Ascending aorta (tissue), 2 donors: ENCODE measurements at regions not wholly inside any gene's neighbourhood (a gene's known extent, or its start where the extent isn't known, plus 50 kb on each side); places are given as distances from the start of the nearest gene placed in this dataset.

Source experiments
- DNase-seq, 2 donors: peaks; one replicate each; pipeline ENCODE4 v3.0.0-alpha.2; 2019; ENCODE audit warnings: low spot score in 2 of 2
- H3K27ac ChIP-seq, 2 donors: fragments of 200-600 bp; sonication (generic); one replicate each; pipeline ENCODE4 v1.5.1; 2016 to 2017; ENCODE audit warnings: mild to moderate bottlenecking in 1 of 2
- H3K27me3 ChIP-seq: fragments of 200-600 bp; sonication (generic); one replicate; pipeline ENCODE4 v1.5.1; 2017
- H3K36me3 ChIP-seq, 2 donors: fragments of 200-600 bp; sonication (generic); one replicate each; pipeline ENCODE4 v1.5.1; 2016
- H3K4me1 ChIP-seq, 2 donors: fragments of 200-600 bp; sonication (generic); one replicate each; pipeline ENCODE4 v1.5.1; 2016 to 2017; ENCODE audit warnings: mild to moderate bottlenecking in 1 of 2
- H3K4me3 ChIP-seq, 2 donors: fragments of 200-600 bp; sonication (generic); one replicate each; pipeline ENCODE4 v1.5.1; 2016 to 2017; ENCODE audit warnings: mild to moderate bottlenecking in 1 of 2
- H3K9me3 ChIP-seq, 2 donors: fragments of 200-600 bp; sonication (generic); one replicate each; pipeline ENCODE4 v1.5.1; 2016
- CTCF ChIP-seq, 3 experiments: fragments of 200-600 bp in 2 of 3; fragments of 450-650 bp in 1 of 3; sonication (generic) in 2 of 3; IDR thresholded peaks; one replicate each; pipeline ENCODE4 v1.5.1; 2016 to 2019; ENCODE audit warnings: antibody characterized with exemption in 3 of 3, mild to moderate bottlenecking in 1 of 3, moderate library complexity in 1 of 3
- intact Hi-C: fragments of 100-400 bp; cut with DNase I; formaldehyde crosslinking; loops from one replicate; pipeline ENCODE4 v1.15.1; 2023

- Histone ChIP-seq H3K36me3 (no peaks in the 10 kb centered on the region), H3K27me3 (no peaks in the 10 kb centered on the region), H3K4me1 (no peaks in the 10 kb centered on the region), H3K27ac (no peak overlapping the region), H3K9me3 (no peaks in the 10 kb centered on the region), H3K4me3 (no peak overlapping the region)
- no peak for DNase-seq
- intact Hi-C loops: no loop called here
- no peak for TF ChIP-seq CTCF (IDR thresholded peaks at IDR 0.05)
Measured at GRCh38 chr18:71554686-71555085, 989.5 kb downstream of the CBLN2 start.

- no peaks in the 10 kb centered on the region for H3K27me3 ChIP-seq
- H3K4me3 ChIP-seq: no peak overlapping the region
- intact Hi-C loops: no loop called here
- no peak for DNase-seq
- no peaks in the 10 kb centered on the region for H3K36me3 ChIP-seq
- TF ChIP-seq CTCF (IDR thresholded peaks at IDR 0.05): no peak
- no peaks in the 10 kb centered on the region for H3K9me3 ChIP-seq
- H3K27ac ChIP-seq: no peak overlapping the region
- H3K4me1 ChIP-seq: no peaks in the 10 kb centered on the region
Measured at GRCh38 chr18:71541643-71542042, 1002.5 kb downstream of the CBLN2 start.

GRCh38 chr18:71529703-71530303, 1014.3 kb downstream of the CBLN2 start:
- Histone ChIP-seq H3K9me3 (no peaks in the 10 kb centered on the region), H3K27ac (no peak overlapping the region), H3K27me3 (no peaks in the 10 kb centered on the region), H3K4me3 (no peak overlapping the region), H3K4me1 (no peaks in the 10 kb centered on the region), H3K36me3 (no peaks in the 10 kb centered on the region)
- no peak for TF ChIP-seq CTCF (IDR thresholded peaks at IDR 0.05)
- intact Hi-C loops: no loop called here
- DNase-seq: no peak

- Histone ChIP-seq H3K27ac (no peak overlapping the region), H3K36me3 (no peaks in the 10 kb centered on the region), H3K4me1 (no peaks in the 10 kb centered on the region), H3K27me3 (no peaks in the 10 kb centered on the region), H3K9me3 (no peaks in the 10 kb centered on the region), H3K4me3 (no peak overlapping the region)
- DNase-seq: no peak
- intact Hi-C loops: no loop called here
- no peak for TF ChIP-seq CTCF (IDR thresholded peaks at IDR 0.05)
Measured at GRCh38 chr18:71523483-71524435, 1020.4 kb downstream of the CBLN2 start.

GRCh38 chr18:71505526-71505925, 1038.6 kb downstream of the CBLN2 start:
- no peak overlapping the region for H3K27ac ChIP-seq
- DNase-seq: no peak
- no peaks in the 10 kb centered on the region for H3K27me3 ChIP-seq
- no peaks in the 10 kb centered on the region for H3K9me3 ChIP-seq
- TF ChIP-seq CTCF (IDR thresholded peaks at IDR 0.05): no peak
- no peaks in the 10 kb centered on the region for H3K4me1 ChIP-seq
- H3K4me3 ChIP-seq: no peak overlapping the region
- intact Hi-C loops: no loop called here
- H3K36me3 ChIP-seq: no peaks in the 10 kb centered on the region
